IMR-90 (cell line): ENCODE measurements at regions not wholly inside any gene's neighbourhood (a gene's known extent, or its start where the extent isn't known, plus 50 kb on each side); places are given as distances from the start of the nearest gene placed in this dataset.

Experiments used
- ATAC-seq: fragments of 200-7000 bp; cut with Tn5 transposase; 2 replicates; pipeline ENCODE4 v1.9.1; 2020; ENCODE audit warnings: low read depth, mild to moderate bottlenecking, moderate library complexity
- BruUV-seq: library from RNA; stranded (reverse); fragments of 400-500 nt; replicated peaks from 2 replicates; lab custom pipeline; 2021; lab: Mats Ljungman, UMichigan
- CTCF ChIA-PET: fragments of 300-600 bp; formaldehyde crosslinking; extraction: SDS; loops from one replicate; lab custom pipeline; 2021; ENCODE audit warnings: antibody characterized with exemption; lab: Yijun Ruan, JAX
- POLR2A ChIA-PET: fragments of 300-600 bp; sonication (Branson Sonifier 250); formaldehyde crosslinking; loops from one replicate; lab custom pipeline; 2022; ENCODE audit warnings: antibody characterized with exemption; ENCODE audit not compliant: unreplicated experiment; lab: Charles Lee
- DNase-seq: peaks from one replicate; pipeline ENCODE4 v3.0.0; 2013
- H2AFZ ChIP-seq: replicated peaks from 2 replicates; pipeline ENCODE3; 2013; ENCODE audit warnings: low read length, mild to moderate bottlenecking; ENCODE audit not compliant: poor library complexity
- H2AK5ac ChIP-seq: 2 replicates; pipeline ENCODE4 v1.6.1; 2013; ENCODE audit warnings: low read depth, low read length, inconsistent platforms
- H2AK9ac ChIP-seq: replicated peaks from 2 replicates; pipeline ENCODE3; 2013; ENCODE audit warnings: mild to moderate bottlenecking, low read depth, low read length, moderate library complexity; ENCODE audit not compliant: poor library complexity
- H2BK120ac ChIP-seq: 2 replicates; pipeline ENCODE4 v1.6.1; 2013; ENCODE audit warnings: low read depth, low read length, inconsistent platforms
- H2BK15ac ChIP-seq: 3 replicates; pipeline ENCODE4 v1.6.1; 2013; ENCODE audit warnings: low read depth, low read length, inconsistent platforms
- H2BK20ac ChIP-seq: 2 replicates; pipeline ENCODE4 v1.6.1; 2013; ENCODE audit warnings: low read depth, mild to moderate bottlenecking, inconsistent platforms, low read length, moderate library complexity
- H2BK5ac ChIP-seq: 2 replicates; pipeline ENCODE4 v1.6.1; 2013; ENCODE audit warnings: mild to moderate bottlenecking, low read depth, low read length, inconsistent platforms; ENCODE audit not compliant: poor library complexity, severe bottlenecking
- H3K14ac ChIP-seq: replicated peaks from 2 replicates; pipeline ENCODE4 v1.6.1; 2013; ENCODE audit warnings: low read depth, low read length, inconsistent platforms
- H3K18ac ChIP-seq: 2 replicates; pipeline ENCODE4 v1.6.1; 2013; ENCODE audit warnings: low read depth, low read length, control low read depth
- H3K23ac ChIP-seq: 2 replicates; pipeline ENCODE4 v1.6.1; 2013; ENCODE audit warnings: low read depth, low read length, inconsistent platforms
- H3K27ac ChIP-seq: 2 replicates; pipeline ENCODE4 v1.5.1; 2013; ENCODE audit warnings: mild to moderate bottlenecking, control low read depth, low read length; ENCODE audit not compliant: insufficient read depth
- H3K27me3 ChIP-seq: 2 replicates; pipeline ENCODE4 v1.6.1; 2013; ENCODE audit warnings: low read length; ENCODE audit not compliant: control insufficient read depth, insufficient read depth
- H3K36me3 ChIP-seq: 2 replicates; pipeline ENCODE4 v1.6.1; 2013; ENCODE audit warnings: low read length, mixed read lengths; ENCODE audit not compliant: control insufficient read depth, insufficient read depth
- H3K4ac ChIP-seq: 2 replicates; pipeline ENCODE4 v1.6.1; 2013; ENCODE audit warnings: low read depth, low read length, inconsistent platforms
- H3K4me1 ChIP-seq: 2 replicates; pipeline ENCODE4 v1.6.1; 2013; ENCODE audit warnings: low read length, mixed read lengths; ENCODE audit not compliant: control insufficient read depth, insufficient read depth
- H3K4me2 ChIP-seq: 2 replicates; pipeline ENCODE4 v1.6.1; 2013; ENCODE audit warnings: low read depth, mild to moderate bottlenecking, control low read depth, low read length, moderate library complexity
- H3K4me3 ChIP-seq: 2 replicates; pipeline ENCODE4 v1.5.1; 2013; ENCODE audit warnings: low read depth, mild to moderate bottlenecking, control low read depth, low read length, moderate library complexity; ENCODE audit not compliant: insufficient read depth
- H3K56ac ChIP-seq: 2 replicates; pipeline ENCODE4 v1.6.1; 2013; ENCODE audit warnings: low read length, inconsistent platforms; ENCODE audit not compliant: insufficient read depth; ENCODE audit errors: extremely low read depth
- H3K79me1 ChIP-seq, 2 experiments: 2 replicates each; pipeline ENCODE4 v1.6.1; 2013; ENCODE audit warnings: low read length in 2 of 2, inconsistent platforms in 1 of 2, low read depth in 1 of 2
- H3K9ac ChIP-seq: 2 replicates; pipeline ENCODE4 v1.6.1; 2013; ENCODE audit warnings: low read depth, low read length, control low read depth
- H3K9me1 ChIP-seq: 2 replicates; pipeline ENCODE4 v1.6.1; 2013; ENCODE audit warnings: low read length, inconsistent platforms; ENCODE audit not compliant: insufficient read depth
- H3K9me3 ChIP-seq: 2 replicates; pipeline ENCODE4 v1.6.1; 2013; ENCODE audit warnings: low read length; ENCODE audit not compliant: control insufficient read depth, insufficient read depth
- H4K20me1 ChIP-seq: 2 replicates; pipeline ENCODE4 v1.6.1; 2013; ENCODE audit warnings: low read length, inconsistent platforms; ENCODE audit not compliant: insufficient read depth
- H4K5ac ChIP-seq: 2 replicates; pipeline ENCODE4 v1.6.1; 2013; ENCODE audit warnings: mild to moderate bottlenecking, low read depth, low read length, control low read depth
- H4K8ac ChIP-seq, 2 experiments: 2 replicates each; pipeline ENCODE4 v1.6.1; 2013; ENCODE audit warnings: low read depth in 2 of 2, low read length in 2 of 2, control low read depth in 1 of 2, inconsistent platforms in 1 of 2
- H4K91ac ChIP-seq: 2 replicates; pipeline ENCODE4 v1.6.1; 2013; ENCODE audit warnings: low read depth, low read length, inconsistent platforms; ENCODE audit not compliant: insufficient read depth
- BHLHE40 ChIP-seq: fragments of 150-350 bp; IDR thresholded peaks from 2 replicates; pipeline ENCODE4 v1.6.1; 2016; ENCODE audit warnings: mild to moderate bottlenecking, low read depth, low read length
- CTCF ChIP-seq: conservative IDR thresholded peaks from 2 replicates; pipeline ENCODE4 v1.5.1; 2012; ENCODE audit warnings: mild to moderate bottlenecking, low read depth, low read length, improper control_type of control experiment
- MXI1 ChIP-seq: IDR thresholded peaks from 2 replicates; pipeline ENCODE4 v1.6.1; 2012; ENCODE audit warnings: low read depth, mild to moderate bottlenecking, low read length, moderate library complexity, borderline replicate concordance
- POLR2A ChIP-seq: IDR thresholded peaks from 2 replicates; pipeline ENCODE4 v1.6.1; 2012; ENCODE audit warnings: mild to moderate bottlenecking, low read depth, low read length
- RFX5 ChIP-seq: IDR thresholded peaks from 2 replicates; pipeline ENCODE4 v1.8.0; 2012; ENCODE audit warnings: low read depth, mild to moderate bottlenecking, low read length, moderate library complexity
- SMC3 ChIP-seq: fragments of 150-350 bp; IDR thresholded peaks from 2 replicates; pipeline ENCODE4 v1.6.1; 2016; ENCODE audit warnings: low read depth, mild to moderate bottlenecking, antibody characterized with exemption, low read length, moderate library complexity
- USF2 ChIP-seq: fragments of 150-350 bp; IDR thresholded peaks from 2 replicates; pipeline ENCODE4 v1.6.1; 2017; ENCODE audit warnings: mild to moderate bottlenecking, antibody characterized with exemption, low read length, low read depth
- WGBS, 2 experiments: methylation state at CpG; one replicate each; pipeline versions ENCODE4 v1.1.5 to v1.1.7; 2013; ENCODE audit warnings: missing lambda C conversion rate in 2 of 2; ENCODE audit not compliant: insufficient read length in 1 of 2; ENCODE audit errors: extremely low coverage in 2 of 2; 5-methylcytosine and 5-hydroxymethylcytosine counted together
- dilution Hi-C: fragments of 300-500 bp; cut with HindIII; formaldehyde crosslinking; loops from one replicate; pipeline ENCODE4 v1.14.3; 2018; ENCODE audit warnings: low sequenced_read_pairs; ENCODE audit not compliant: unreplicated experiment
- in situ Hi-C: fragments of 300-500 bp; cut with MboI; formaldehyde crosslinking; loops from 3 replicates; pipeline ENCODE4 v1.14.3; 2019; ENCODE audit warnings: low sequenced_read_pairs, inconsistent platforms, mixed read lengths
- intact Hi-C: fragments of 100-400 bp; cut with micrococcal nuclease; formaldehyde crosslinking; loops from 2 replicates; pipeline ENCODE4 v1.10.0; 2022

GRCh38 chr21:16979574-16979973, 533.3 kb upstream of the CXADR start:
- Histone ChIP-seq H3K18ac (no peak overlapping the region), H4K91ac (no peak overlapping the region), H3K23ac (no peak overlapping the region), H2AK5ac (no peak overlapping the region), H3K56ac (no peak overlapping the region), H3K14ac (no peak overlapping the region), H4K20me1 (no peaks in the 10 kb centered on the region), H3K4me3 (no peak overlapping the region), H3K9ac (no peak overlapping the region), H4K5ac (no peak overlapping the region), H3K27ac (no peak overlapping the region), H2BK15ac (no peak overlapping the region), H2AFZ (no peak overlapping the region), H3K9me1 (no peaks in the 10 kb centered on the region), H3K9me3 (no peaks in the 10 kb centered on the region), H3K4me2 (no peak overlapping the region), H2BK20ac (no peak overlapping the region), H3K36me3 (no peaks in the 10 kb centered on the region), H2AK9ac (no peak overlapping the region), H3K4ac (no peak overlapping the region), H2BK5ac (no peak overlapping the region), H3K27me3 (no peaks in the 10 kb centered on the region), H3K79me1 (no peaks in the 10 kb centered on the region), H4K8ac (no peak overlapping the region), H3K4me1 (no peaks in the 10 kb centered on the region), H2BK120ac (no peak overlapping the region)
- CTCF ChIA-PET = no interaction called here
- POLR2A ChIA-PET = no interaction called here
- DNase-seq = no peak
- BruUV-seq = no TSS peak
- in situ Hi-C loops = no loop called here
- WGBS, 2 experiments = no CpG with 5 or more reads among the region's 3 CpGs
- ATAC-seq = no peak
- dilution Hi-C loops = no loop called here
- intact Hi-C loops = no loop called here
- TF ChIP-seq RFX5 (no peak), BHLHE40 (no peak), CTCF (no peak), SMC3 (no peak), MXI1 (no peak), USF2 (no peak), POLR2A (no peak)
